OCI-LY3 (cell line): ENCODE measurements at regions not wholly inside any gene's neighbourhood (a gene's known extent, or its start where the extent isn't known, plus 50 kb on each side); places are given as distances from the start of the nearest gene placed in this dataset.

ENCODE experiments used
- CTCF ChIP-seq: fragments of 200-600, 300-600 bp; sonication (generic); IDR thresholded peaks from 2 replicates; pipeline ENCODE4 v1.5.1; 2014; ENCODE audit warnings: antibody characterized with exemption, low read length, low read depth
- EZH2phosphoT487 ChIP-seq: fragments of 200-600 bp; shearing (Covaris generic); IDR thresholded peaks from 2 replicates; pipeline ENCODE4 v1.6.1; 2018; ENCODE audit warnings: antibody characterized with exemption, mixed run types, low read depth

- no peak for TF ChIP-seq CTCF
- no peak for TF ChIP-seq EZH2phosphoT487
These were observed 283.9 kb upstream of the CTNNB1 start for GRCh38 chr3:40915346-40915865.
